H9 (cell line): ENCODE measurements at regions not wholly inside any gene's neighbourhood (a gene's known extent, or its start where the extent isn't known, plus 50 kb on each side); places are given as distances from the start of the nearest gene placed in this dataset.

ENCODE experiments used
- DNase-seq: peaks from one replicate; pipeline ENCODE4 v3.0.0-alpha.2; 2017
- H2AFZ ChIP-seq: one replicate; pipeline ENCODE4 v1.6.1; 2013; ENCODE audit warnings: mild to moderate bottlenecking, low read length, control low read depth, moderate library complexity
- H2AK5ac ChIP-seq: 2 replicates; pipeline ENCODE4 v1.6.1; 2013; ENCODE audit warnings: low read length, control low read depth, mixed read lengths; ENCODE audit not compliant: insufficient read length
- H2BK120ac ChIP-seq: one replicate; pipeline ENCODE4 v1.6.1; 2013; ENCODE audit warnings: low read depth, mild to moderate bottlenecking, low read length, control low read depth, inconsistent platforms; ENCODE audit not compliant: poor library complexity, severe bottlenecking
- H2BK12ac ChIP-seq: 2 replicates; pipeline ENCODE4 v1.6.1; 2013; ENCODE audit warnings: low read length, control low read depth, mixed read lengths, low read depth; ENCODE audit not compliant: insufficient read length
- H2BK15ac ChIP-seq: 2 replicates; pipeline ENCODE4 v1.6.1; 2013; ENCODE audit warnings: low read depth, low read length, control low read depth
- H2BK20ac ChIP-seq: one replicate; pipeline ENCODE4 v1.6.1; 2013; ENCODE audit warnings: low read depth, mild to moderate bottlenecking, low read length, control low read depth, inconsistent platforms; ENCODE audit not compliant: poor library complexity, severe bottlenecking
- H2BK5ac ChIP-seq: 2 replicates; pipeline ENCODE4 v1.6.1; 2013; ENCODE audit warnings: low read length, control low read depth, mixed read lengths; ENCODE audit not compliant: insufficient read length
- H3K14ac ChIP-seq: 2 replicates; pipeline ENCODE4 v1.6.1; 2013; ENCODE audit warnings: low read length, control low read depth; ENCODE audit not compliant: insufficient read depth
- H3K18ac ChIP-seq: 2 replicates; pipeline ENCODE4 v1.6.1; 2013; ENCODE audit warnings: low read depth, mild to moderate bottlenecking, mixed read lengths, low read length, control low read depth; ENCODE audit not compliant: insufficient read length
- H3K23ac ChIP-seq: 2 replicates; pipeline ENCODE4 v1.6.1; 2013; ENCODE audit warnings: low read length, control low read depth, mixed read lengths, low read depth; ENCODE audit not compliant: insufficient read length
- H3K23me2 ChIP-seq: 2 replicates; pipeline ENCODE4 v1.6.1; 2013; ENCODE audit warnings: low read depth, mild to moderate bottlenecking, mixed read lengths, low read length, control low read depth; ENCODE audit not compliant: insufficient read length, poor library complexity, severe bottlenecking
- H3K27ac ChIP-seq: 2 replicates; pipeline ENCODE4 v1.5.1; 2013; ENCODE audit warnings: low read length, control low read depth, mixed read lengths, low read depth; ENCODE audit not compliant: insufficient read length
- H3K27me3 ChIP-seq: 2 replicates; pipeline ENCODE4 v1.6.1; 2013; ENCODE audit warnings: low read length, control low read depth, inconsistent platforms; ENCODE audit not compliant: insufficient read depth
- H3K4ac ChIP-seq: 2 replicates; pipeline ENCODE4 v1.6.1; 2013; ENCODE audit warnings: low read depth, mild to moderate bottlenecking, control low read depth, inconsistent platforms, low read length, moderate library complexity
- H3K4me1 ChIP-seq: 2 replicates; pipeline ENCODE4 v1.6.1; 2013; ENCODE audit warnings: low read length, control low read depth, inconsistent platforms; ENCODE audit not compliant: insufficient read depth
- H3K4me2 ChIP-seq: 2 replicates; pipeline ENCODE4 v1.6.1; 2013; ENCODE audit warnings: low read length, control low read depth, mixed read lengths; ENCODE audit not compliant: insufficient read length, insufficient read depth
- H3K56ac ChIP-seq: 2 replicates; pipeline ENCODE4 v1.6.1; 2013; ENCODE audit warnings: low read depth, mild to moderate bottlenecking, mixed read lengths, low read length, control low read depth; ENCODE audit not compliant: insufficient read length
- H3K79me1 ChIP-seq: 2 replicates; pipeline ENCODE4 v1.6.1; 2013; ENCODE audit warnings: low read depth, mild to moderate bottlenecking, moderate library complexity, low read length, control low read depth, inconsistent platforms; ENCODE audit not compliant: insufficient read depth, poor library complexity, severe bottlenecking
- H3K79me2 ChIP-seq: 2 replicates; pipeline ENCODE4 v1.6.1; 2013; ENCODE audit warnings: low read length, control low read depth, inconsistent platforms; ENCODE audit not compliant: insufficient read depth
- H3K9ac ChIP-seq: 2 replicates; pipeline ENCODE4 v1.6.1; 2013; ENCODE audit warnings: low read length, control low read depth, mixed read lengths; ENCODE audit not compliant: insufficient read length; ENCODE audit errors: extremely low read depth
- H3K9me3 ChIP-seq: one replicate; pipeline ENCODE4 v1.6.1; 2013; ENCODE audit warnings: low read depth, low read length, inconsistent platforms; ENCODE audit not compliant: control insufficient read depth
- H3T11ph ChIP-seq: one replicate; pipeline ENCODE4 v1.6.1; 2013; ENCODE audit warnings: mild to moderate bottlenecking, low read length, control low read depth, inconsistent platforms
- H4K20me1 ChIP-seq: one replicate; pipeline ENCODE4 v1.6.1; 2013; ENCODE audit not compliant: control insufficient read depth, insufficient read length, insufficient read depth
- H4K5ac ChIP-seq: 2 replicates; pipeline ENCODE4 v1.6.1; 2013; ENCODE audit warnings: low read depth, mild to moderate bottlenecking, mixed read lengths, low read length, control low read depth; ENCODE audit not compliant: insufficient read length
- H4K8ac ChIP-seq: replicated peaks from 2 replicates; pipeline ENCODE4 v1.6.1; 2013; ENCODE audit warnings: low read length, control low read depth, mixed read lengths, low read depth; ENCODE audit not compliant: insufficient read length
- H4K91ac ChIP-seq: 2 replicates; pipeline ENCODE4 v1.6.1; 2013; ENCODE audit warnings: low read depth, mild to moderate bottlenecking, moderate library complexity, mixed read lengths, low read length, control low read depth; ENCODE audit not compliant: insufficient read length
- H3K27ac Mint-ChIP-seq, 3 experiments: 2 replicates in 2 of 3; 3 replicates in 1 of 3; pipeline ENCODE4 v1.8.0; 2020 to 2021; ENCODE audit warnings: mixed read lengths in 3 of 3, mild to moderate bottlenecking in 1 of 3, moderate library complexity in 1 of 3
- H3K27me3 Mint-ChIP-seq: 2 replicates; pipeline ENCODE4 v1.8.0; 2021; ENCODE audit warnings: low read depth, mild to moderate bottlenecking, moderate library complexity, mixed read lengths
- H3K36me3 Mint-ChIP-seq, 3 experiments: 2 replicates in 2 of 3; 3 replicates in 1 of 3; pipeline ENCODE4 v1.8.0; 2020 to 2021; ENCODE audit warnings: low read depth in 3 of 3, mixed read lengths in 3 of 3; ENCODE audit not compliant: insufficient read depth in 1 of 3
- H3K4me1 Mint-ChIP-seq, 2 experiments: 2 replicates each; pipeline ENCODE4 v1.8.0; 2020; ENCODE audit warnings: mixed read lengths in 2 of 2
- H3K4me3 Mint-ChIP-seq, 2 experiments: 2 replicates in 1 of 2; 3 replicates in 1 of 2; pipeline ENCODE4 v1.8.0; 2020 to 2021; ENCODE audit warnings: mild to moderate bottlenecking in 2 of 2, mixed read lengths in 2 of 2, moderate library complexity in 1 of 2
- H3K9me3 Mint-ChIP-seq, 2 experiments: 2 replicates in 1 of 2; 3 replicates in 1 of 2; pipeline ENCODE4 v1.8.0; 2020; ENCODE audit warnings: mild to moderate bottlenecking in 2 of 2, mixed read lengths in 2 of 2, moderate library complexity in 1 of 2
- CTCF ChIP-seq: fragments of 200-600 bp; sonication (generic); conservative IDR thresholded peaks from 3 replicates; pipeline ENCODE4 v1.8.0; 2021; ENCODE audit warnings: antibody characterized with exemption, mild to moderate bottlenecking

DNA sequence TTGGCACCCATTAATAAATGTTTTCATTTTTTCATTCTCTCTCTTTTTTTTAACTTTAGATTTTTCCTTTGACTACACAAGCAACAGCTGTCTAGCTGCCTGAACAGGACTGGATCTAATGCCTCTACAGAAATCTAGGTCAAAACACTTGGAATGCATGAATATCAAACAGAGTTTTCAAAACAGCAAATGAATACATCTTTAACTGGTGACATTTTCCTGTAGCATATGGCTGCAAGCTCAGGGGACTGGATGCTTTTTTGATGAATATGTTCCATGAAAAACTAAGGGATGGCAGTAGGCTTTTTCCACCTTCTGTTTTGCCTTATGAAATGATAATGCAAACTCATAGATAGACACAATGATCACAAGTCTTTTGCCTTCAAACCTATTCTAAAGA is 661.7 kb downstream of the MCTP2 start:
- H2AFZ ChIP-seq: no peak overlapping the region
- no peaks in the 10 kb centered on the region for H3K27me3 ChIP-seq
- H3K14ac ChIP-seq: no peak overlapping the region
- Mint-ChIP-seq H3K4me1 (no peaks in the 10 kb centered on the region), H3K4me3 (no peak overlapping the region), H3K27me3 (no peaks in the 10 kb centered on the region), H3K9me3 (peaks cover 0 to 6% of the 10 kb centered on the region in 2 experiments; a peak in 3 of 5 replicates), H3K36me3 (peaks cover 0 to 7% (median 0%) of the 10 kb centered on the region in 3 experiments; a peak in 2 of 7 replicates), H3K27ac (no peak overlapping the region)
- H2BK15ac ChIP-seq: no peak overlapping the region
- H3K4me2 ChIP-seq: no peak overlapping the region
- no peak overlapping the region for H3K56ac ChIP-seq
- no peak overlapping the region for H3K23ac ChIP-seq
- no peak overlapping the region for H4K5ac ChIP-seq
- H4K20me1 ChIP-seq: no peaks in the 10 kb centered on the region
- H4K91ac ChIP-seq: no peak overlapping the region
- H3K23me2 ChIP-seq: no peaks in the 10 kb centered on the region
- H2BK120ac ChIP-seq: no peak overlapping the region
- no peak overlapping the region for H4K8ac ChIP-seq
- H3K9ac ChIP-seq: no peak overlapping the region
- H2AK5ac ChIP-seq: no peak overlapping the region
- no peaks in the 10 kb centered on the region for H3K79me1 ChIP-seq
- H2BK5ac ChIP-seq: no peak overlapping the region
- no peak overlapping the region for H2BK12ac ChIP-seq
- H3T11ph ChIP-seq: no peak overlapping the region
- no peak for DNase-seq
- H3K4ac ChIP-seq: no peak overlapping the region
- H3K4me1 ChIP-seq: no peaks in the 10 kb centered on the region
- no peak for TF ChIP-seq CTCF
- H2BK20ac ChIP-seq: no peak overlapping the region
- H3K9me3 ChIP-seq: no peaks in the 10 kb centered on the region
- H3K79me2 ChIP-seq: no peaks in the 10 kb centered on the region
- H3K18ac ChIP-seq: no peak overlapping the region
- no peak overlapping the region for H3K27ac ChIP-seq
